GM12878 (cell line): ENCODE measurements at regions not wholly inside any gene's neighbourhood (a gene's known extent, or its start where the extent isn't known, plus 50 kb on each side); places are given as distances from the start of the nearest gene placed in this dataset.

ENCODE experiments used
- ATAC-seq: fragments of 200-7000 bp; cut with Tn5 transposase; 3 replicates; pipeline ENCODE4 v1.9.1; 2020; ENCODE audit warnings: mild to moderate bottlenecking, moderate library complexity
- BruUV-seq: library from RNA; stranded (reverse); fragments of 400-500 nt; replicated peaks from 2 replicates; lab custom pipeline; 2021; lab: Mats Ljungman, UMichigan
- CTCF ChIA-PET: fragments of 300-600 bp; sonication (Branson Sonifier 250); formaldehyde crosslinking; extraction: SDS; loops from one replicate; lab custom pipeline; 2021; ENCODE audit warnings: inconsistent platforms; lab: Yijun Ruan, JAX
- POLR2A ChIA-PET: fragments of 350-600 bp; formaldehyde crosslinking; extraction: SDS; loops from one replicate; lab custom pipeline; 2021; ENCODE audit warnings: inconsistent platforms; lab: Charles Lee
- RAD21 ChIA-PET: fragments of 300-600 bp; sonication (Branson Sonifier 250); formaldehyde crosslinking; loops from one replicate; lab custom pipeline; 2023; ENCODE audit warnings: antibody characterized with exemption; ENCODE audit not compliant: unreplicated experiment; lab: Charles Lee
- SMC1A ChIA-PET: fragments of 300-600 bp; sonication (Branson Sonifier 250); formaldehyde crosslinking; loops from one replicate; lab custom pipeline; 2023; ENCODE audit not compliant: unreplicated experiment, uncharacterized antibody; lab: Charles Lee
- DNase-seq: peaks from one replicate; pipeline ENCODE4 v3.0.0-alpha.2; 2011; ENCODE audit warnings: low read depth, low spot score
- FAIRE-seq: peaks from 3 replicates; lab custom pipeline; 2011; peaks lifted over from hg19 to GRCh38; lab: Jason Lieb, UNC
- H2AFZ ChIP-seq: 2 replicates; pipeline ENCODE4 v1.6.0; 2011; ENCODE audit warnings: low read depth, low read length, control low read depth; ENCODE audit not compliant: control insufficient read depth
- H3K27ac ChIP-seq: 2 replicates; pipeline ENCODE4 v1.5.1; 2011; ENCODE audit warnings: control low read depth; ENCODE audit not compliant: control insufficient read depth, insufficient read depth
- H3K27me3 ChIP-seq, 2 experiments: replicated peaks in 1 of 2; 2 replicates each; pipeline versions ENCODE4 v1.6.0 to v1.6.1; 2011; ENCODE audit warnings: low read length in 1 of 2; ENCODE audit not compliant: control insufficient read depth in 2 of 2, insufficient read depth in 2 of 2
- H3K36me3 ChIP-seq, 2 experiments: 2 replicates each; pipeline ENCODE4 v1.5.1; 2011; ENCODE audit warnings: low read length in 1 of 2; ENCODE audit not compliant: control insufficient read depth in 2 of 2, insufficient read depth in 2 of 2
- H3K4me1 ChIP-seq: 2 replicates; pipeline ENCODE4 v1.6.1; 2011; ENCODE audit warnings: mild to moderate bottlenecking, low read length, moderate library complexity, mixed read lengths; ENCODE audit not compliant: control insufficient read depth, insufficient read depth
- H3K4me2 ChIP-seq: 2 replicates; pipeline ENCODE4 v1.6.0; 2011; ENCODE audit warnings: control low read depth; ENCODE audit not compliant: control insufficient read depth, insufficient read depth
- H3K4me3 ChIP-seq: fragments of 200-600 bp; sonication (generic); 2 replicates; pipeline ENCODE4 v1.5.1; 2016
- H3K79me2 ChIP-seq: 2 replicates; pipeline ENCODE4 v1.6.0; 2011; ENCODE audit warnings: low read length; ENCODE audit not compliant: control insufficient read depth, insufficient read depth
- H3K9ac ChIP-seq: 2 replicates; pipeline ENCODE4 v1.8.0; 2011; ENCODE audit warnings: low read length, control low read depth, mixed read lengths; ENCODE audit not compliant: control insufficient read depth, insufficient read depth
- H3K9me3 ChIP-seq: replicated peaks from 3 replicates; pipeline ENCODE4 v1.5.1; 2011; ENCODE audit warnings: mild to moderate bottlenecking, low read length; ENCODE audit not compliant: control insufficient read depth, insufficient read depth
- H4K20me1 ChIP-seq: 2 replicates; pipeline ENCODE4 v1.6.0; 2011; ENCODE audit not compliant: control insufficient read depth, insufficient read depth
- CBX3 ChIP-seq: fragments of 200-600 bp; sonication (generic); IDR thresholded peaks from 2 replicates; pipeline ENCODE4 v1.6.1; 2016; ENCODE audit warnings: low read depth, borderline replicate concordance
- E2F4 ChIP-seq: IDR thresholded peaks from 2 replicates; pipeline ENCODE4 v1.6.1; 2012; ENCODE audit warnings: low read depth, low read length, improper control_type of control experiment
- FOXK2 ChIP-seq: fragments of 450-650 bp; IDR thresholded peaks from 2 replicates; pipeline ENCODE4 v1.6.1; 2017; ENCODE audit warnings: mild to moderate bottlenecking, moderate library complexity
- HDGF ChIP-seq: fragments of 450-650 bp; IDR thresholded peaks from 2 replicates; pipeline ENCODE4 v1.6.1; 2016; ENCODE audit warnings: antibody characterized with exemption
- LARP7 ChIP-seq: fragments of 450-650 bp; IDR thresholded peaks from 2 replicates; pipeline ENCODE4 v1.6.1; 2017; ENCODE audit warnings: mild to moderate bottlenecking
- MYB ChIP-seq: fragments of 150-350 bp; IDR thresholded peaks from 2 replicates; pipeline ENCODE4 v1.6.1; 2014; ENCODE audit warnings: mild to moderate bottlenecking, low read depth, low read length, borderline replicate concordance
- ZBTB11 ChIP-seq: fragments of 450-650 bp; formaldehyde crosslinking; IDR thresholded peaks from 2 replicates; pipeline ENCODE4 v1.5.0; 2022; ENCODE audit warnings: mild to moderate bottlenecking, missing genetic modification characterization
- WGBS: methylation state at CpG from one replicate; pipeline ENCODE4 v1.1.6; 2016; ENCODE audit warnings: low lambda C conversion rate; ENCODE audit not compliant: insufficient replicate concordance, insufficient coverage; ENCODE audit errors: missing lambda C conversion rate; 5-methylcytosine and 5-hydroxymethylcytosine counted together
- in situ Hi-C: fragments of 300-500 bp; cut with MboI; formaldehyde crosslinking; loops from 9 replicates; pipeline ENCODE4 v1.14.3; 2018; ENCODE audit warnings: mixed read lengths
- intact Hi-C: fragments of 100-400 bp; cut with micrococcal nuclease; formaldehyde crosslinking; loops from one replicate; pipeline ENCODE4 v1.14.2; 2022; ENCODE audit not compliant: unreplicated experiment
- TF ChIP-seq, protein P1 (sequence below): IDR thresholded peaks from 2 replicates; pipeline ENCODE4 v1.6.1; 2011; ENCODE audit warnings: low read depth, mild to moderate bottlenecking, low read length, moderate library complexity, borderline replicate concordance; ENCODE audit errors: extremely low read depth

GRCh38 chr19:31591258-31591657 is 242.0 kb upstream of the TSHZ3 start (continued):
- TF ChIP-seq ZBTB11 (CRISPR knock-in tag) (no peak), E2F4 (no peak), MYB (no peak), CBX3 (no peak), FOXK2 (no peak), LARP7 (no peak), HDGF (no peak)

DNA sequence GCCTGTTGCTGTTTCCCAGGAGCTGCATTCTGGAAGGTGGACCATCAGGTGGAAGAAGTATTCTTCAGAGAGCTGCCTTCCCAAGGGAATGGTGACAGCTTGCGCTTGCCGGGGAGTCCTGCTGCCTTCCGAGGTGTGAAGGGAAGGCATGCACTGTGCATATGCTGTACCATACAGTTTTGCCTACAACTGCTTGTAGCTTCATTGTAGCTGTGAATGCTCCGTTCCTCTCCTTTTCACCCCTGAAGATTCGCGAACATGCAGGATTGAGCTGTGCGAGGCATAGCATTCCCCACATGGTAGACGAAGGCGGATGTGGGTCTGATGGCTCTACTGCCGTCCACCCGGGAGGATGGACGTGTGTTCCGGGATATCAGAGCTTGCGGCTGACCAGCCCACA is 243.2 kb upstream of the TSHZ3 start:
- Histone ChIP-seq H3K27ac (no peak overlapping the region), H3K9ac (no peak overlapping the region), H3K79me2 (no peaks in the 10 kb centered on the region), H3K4me3 (no peak overlapping the region), H3K9me3 (no peaks in the 10 kb centered on the region), H3K27me3 (no peaks in the 10 kb centered on the region), H3K4me2 (no peak overlapping the region), H4K20me1 (no peaks in the 10 kb centered on the region), H3K4me1 (no peaks in the 10 kb centered on the region), H3K36me3 (no peaks in the 10 kb centered on the region), H2AFZ (no peak overlapping the region)
- in situ Hi-C loops (no loop called here), intact Hi-C loops (no loop called here)
- POLR2A ChIA-PET = no interaction called here
- RAD21 ChIA-PET = no interaction called here
- SMC1A ChIA-PET = no interaction called here
- BruUV-seq = no TSS peak
- no peak for FAIRE-seq
- CTCF ChIA-PET = no interaction called here
- TF ChIP-seq, protein P1, sequence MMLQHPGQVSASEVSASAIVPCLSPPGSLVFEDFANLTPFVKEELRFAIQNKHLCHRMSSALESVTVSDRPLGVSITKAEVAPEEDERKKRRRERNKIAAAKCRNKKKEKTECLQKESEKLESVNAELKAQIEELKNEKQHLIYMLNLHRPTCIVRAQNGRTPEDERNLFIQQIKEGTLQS = no peak
- TF ChIP-seq, all 136 proteins: peak for 0
- DNase-seq (no peak), ATAC-seq (no peak)
- 76% methylated on average over 14 of the region's 14 CpGs for WGBS
